ENCODE measurements at regions not wholly inside any gene's neighbourhood (a gene's known extent, or its start where the extent isn't known, plus 50 kb on each side); places are given as distances from the start of the nearest gene placed in this dataset.
"Not testable (repeated sequence)": the region's sequence is repeated elsewhere in the genome, so short reads cannot be mapped to it uniquely, and the experiment has no call there.

DNA sequence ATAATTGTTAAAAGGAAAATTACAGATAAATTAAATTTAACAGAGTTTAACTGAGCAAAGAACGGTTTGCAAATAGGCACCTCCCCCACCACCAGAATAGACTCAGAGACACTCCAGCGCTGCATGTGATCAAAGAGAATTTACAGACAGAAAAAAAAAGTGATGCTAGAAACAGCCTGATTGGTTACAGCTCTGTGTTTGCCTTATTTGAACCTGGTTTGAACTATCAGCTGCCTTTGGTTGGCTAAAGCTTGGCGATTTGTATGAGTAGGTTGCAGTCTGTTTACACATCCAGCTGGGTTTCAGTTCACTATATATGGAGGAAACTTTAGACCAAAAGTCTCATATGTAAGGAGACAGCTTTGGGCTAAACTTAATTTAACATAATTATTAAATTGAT, 249.1 kb downstream of the ENC1 start:
- Histone ChIP-seq H3K4me1 (peaks cover 14% of the 10 kb centered on the region), H3K27ac (no peak overlapping the region), H3K36me3 (no peaks in the 10 kb centered on the region), H3K27me3 (no peaks in the 10 kb centered on the region), H3K9me3 (no peaks in the 10 kb centered on the region), H3K4me3 (no peak overlapping the region)
- no peak for TF ChIP-seq POLR2AphosphoS5 (IDR thresholded peaks at IDR 0.05)
- DNase-seq (ENCODE audit: low spot score in 2 of 2), result no peak
- WGBS, result 85% methylated on average over 3 of the region's 3 CpGs

DNA sequence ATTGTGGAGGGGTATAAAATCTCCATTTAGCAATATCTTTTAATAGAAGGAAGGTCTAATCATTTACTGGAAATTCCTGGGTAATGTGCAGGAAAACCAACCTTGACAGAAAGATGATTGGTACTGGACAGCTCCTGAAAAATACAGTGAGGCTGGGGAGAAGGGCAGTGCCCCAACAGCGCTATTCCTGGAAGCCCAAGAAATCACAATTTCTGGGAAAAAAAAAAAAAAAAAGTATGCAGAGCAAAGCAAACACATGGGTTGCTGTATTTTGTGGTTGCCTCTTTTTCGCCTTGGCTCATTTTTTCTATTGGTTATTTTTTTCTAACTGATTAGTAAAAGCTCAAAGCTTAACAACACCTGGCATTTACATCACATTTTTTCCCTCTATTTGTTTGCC, 249.7 kb downstream of the ENC1 start:
- no peaks in the 10 kb centered on the region for H3K9me3 ChIP-seq
- 78% methylated on average over 2 of the region's 2 CpGs for WGBS
- TF ChIP-seq POLR2AphosphoS5 (IDR thresholded peaks at IDR 0.05), result no peak
- TF ChIP-seq, protein P1, sequence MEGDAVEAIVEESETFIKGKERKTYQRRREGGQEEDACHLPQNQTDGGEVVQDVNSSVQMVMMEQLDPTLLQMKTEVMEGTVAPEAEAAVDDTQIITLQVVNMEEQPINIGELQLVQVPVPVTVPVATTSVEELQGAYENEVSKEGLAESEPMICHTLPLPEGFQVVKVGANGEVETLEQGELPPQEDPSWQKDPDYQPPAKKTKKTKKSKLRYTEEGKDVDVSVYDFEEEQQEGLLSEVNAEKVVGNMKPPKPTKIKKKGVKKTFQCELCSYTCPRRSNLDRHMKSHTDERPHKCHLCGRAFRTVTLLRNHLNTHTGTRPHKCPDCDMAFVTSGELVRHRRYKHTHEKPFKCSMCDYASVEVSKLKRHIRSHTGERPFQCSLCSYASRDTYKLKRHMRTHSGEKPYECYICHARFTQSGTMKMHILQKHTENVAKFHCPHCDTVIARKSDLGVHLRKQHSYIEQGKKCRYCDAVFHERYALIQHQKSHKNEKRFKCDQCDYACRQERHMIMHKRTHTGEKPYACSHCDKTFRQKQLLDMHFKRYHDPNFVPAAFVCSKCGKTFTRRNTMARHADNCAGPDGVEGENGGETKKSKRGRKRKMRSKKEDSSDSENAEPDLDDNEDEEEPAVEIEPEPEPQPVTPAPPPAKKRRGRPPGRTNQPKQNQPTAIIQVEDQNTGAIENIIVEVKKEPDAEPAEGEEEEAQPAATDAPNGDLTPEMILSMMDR (IDR thresholded peaks at IDR 0.05), result no peak
- no peak for TF ChIP-seq EP300 (IDR thresholded peaks at IDR 0.05)
- no peak for TF ChIP-seq POLR2A (IDR thresholded peaks at IDR 0.05)
- no peak overlapping the region for H3K27ac ChIP-seq
- no peaks in the 10 kb centered on the region for H3K36me3 ChIP-seq
- H3K4me1 ChIP-seq, result peaks cover 14% of the 10 kb centered on the region
- H3K4me3 ChIP-seq, result no peak overlapping the region
- no peak for DNase-seq (ENCODE audit: low spot score in 2 of 2)
- no peaks in the 10 kb centered on the region for H3K27me3 ChIP-seq

DNA sequence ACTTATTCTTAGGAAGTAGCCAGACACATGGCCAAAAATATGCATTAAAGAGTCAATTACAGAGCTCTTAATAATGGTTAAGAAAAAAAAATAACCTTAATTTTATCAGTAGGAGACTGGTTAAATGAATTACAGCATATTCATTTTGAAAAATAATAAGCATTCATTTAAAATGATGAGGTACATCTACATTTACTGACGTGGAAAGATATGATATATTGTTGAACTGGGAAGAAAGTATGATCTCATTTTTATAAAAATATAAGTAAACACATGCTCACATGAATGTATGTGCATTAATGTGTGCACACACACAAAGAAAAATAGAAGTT, 250.3 kb downstream of the ENC1 start:
- 78% methylated on average over 1 of the region's 1 CpG for WGBS
- no peaks in the 10 kb centered on the region for H3K9me3 ChIP-seq
- no peak overlapping the region for H3K27ac ChIP-seq
- DNase-seq (ENCODE audit: low spot score in 2 of 2), result no peak
- TF ChIP-seq EP300 (IDR thresholded peaks at IDR 0.05), result no peak
- no peak for TF ChIP-seq POLR2A (IDR thresholded peaks at IDR 0.05)
- no peak for TF ChIP-seq POLR2AphosphoS5 (IDR thresholded peaks at IDR 0.05)
- TF ChIP-seq, protein P1 (IDR thresholded peaks at IDR 0.05), result no peak
- no peaks in the 10 kb centered on the region for H3K36me3 ChIP-seq
- no peak overlapping the region for H3K4me3 ChIP-seq
- peaks cover 12% of the 10 kb centered on the region for H3K4me1 ChIP-seq
- no peaks in the 10 kb centered on the region for H3K27me3 ChIP-seq

DNA sequence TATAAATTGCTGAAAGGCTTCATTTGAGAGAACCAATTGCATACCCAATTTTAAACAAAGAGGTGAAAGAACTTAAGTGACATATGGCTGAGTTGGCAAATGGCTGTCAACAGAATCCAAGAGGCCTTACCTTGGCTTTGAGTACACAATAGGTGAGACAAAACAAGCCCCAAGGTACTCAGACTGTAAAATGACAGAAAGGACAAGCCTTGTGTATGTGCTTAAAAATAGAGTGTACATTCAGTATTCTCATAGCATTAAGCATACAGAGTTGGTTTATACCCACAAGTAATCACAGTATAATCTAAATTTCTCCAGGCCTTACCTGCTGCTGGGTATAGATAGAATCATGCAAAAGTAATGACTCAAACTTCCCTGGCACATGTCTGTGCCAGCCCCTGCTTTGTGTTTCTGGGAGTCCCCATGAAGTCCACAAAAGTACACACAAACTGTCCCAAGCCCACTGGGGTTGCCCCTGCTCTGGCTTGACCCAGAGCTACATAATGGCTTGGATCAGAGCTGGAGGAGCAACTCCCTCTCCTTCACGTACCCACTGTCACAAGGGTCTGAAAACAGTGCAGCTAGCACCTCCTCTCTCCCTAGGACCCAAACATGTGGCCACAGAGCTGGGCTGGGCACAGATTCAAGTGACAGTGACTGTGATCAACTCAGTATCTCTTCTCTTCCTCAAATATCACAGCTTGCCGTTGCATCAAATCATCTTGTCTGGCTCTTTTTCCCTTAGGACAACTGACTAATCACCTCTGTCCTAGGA, 250.8 kb downstream of the ENC1 start:
- 53% methylated on average over 2 of the region's 2 CpGs for WGBS
- H3K27me3 ChIP-seq, result no peaks in the 10 kb centered on the region
- H3K27ac ChIP-seq, result no peak overlapping the region
- TF ChIP-seq, protein P1 (IDR thresholded peaks at IDR 0.05), result no peak
- no peak for TF ChIP-seq POLR2A (IDR thresholded peaks at IDR 0.05)
- no peak for TF ChIP-seq POLR2AphosphoS5 (IDR thresholded peaks at IDR 0.05)
- no peak for TF ChIP-seq EP300 (IDR thresholded peaks at IDR 0.05)
- DNase-seq (ENCODE audit: low spot score in 2 of 2), result no peak
- peaks cover 7% of the 10 kb centered on the region for H3K4me1 ChIP-seq
- H3K4me3 ChIP-seq, result no peak overlapping the region
- H3K36me3 ChIP-seq, result no peaks in the 10 kb centered on the region
- H3K9me3 ChIP-seq, result no peaks in the 10 kb centered on the region

DNA sequence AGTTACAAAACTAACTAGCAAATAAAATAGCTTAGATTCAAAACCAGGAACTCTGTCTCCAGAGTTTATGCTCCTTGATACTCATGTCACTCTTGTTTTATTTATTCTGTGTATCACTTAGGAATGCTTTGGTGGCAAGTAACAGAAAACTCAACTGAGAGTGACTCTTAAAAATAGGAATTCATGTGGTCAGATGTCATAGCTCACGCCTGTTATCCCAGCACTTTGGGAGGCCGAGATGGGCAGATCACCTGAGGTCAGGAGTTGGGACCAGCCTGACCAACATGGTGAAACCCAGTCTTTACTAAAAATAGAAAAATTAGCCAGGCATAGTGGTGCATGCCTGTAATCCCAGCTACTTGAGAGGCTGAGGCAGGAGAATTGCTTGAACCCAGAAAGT, 252.1 kb downstream of the ENC1 start:
- not testable (repeated sequence) for H3K4me3 ChIP-seq; H3K9me3 ChIP-seq; H3K4me1 ChIP-seq; H3K27me3 ChIP-seq; DNase-seq (ENCODE audit: low spot score in 2 of 2); H3K36me3 ChIP-seq; H3K27ac ChIP-seq
- 92% methylated on average over 2 of the region's 2 CpGs for WGBS

DNA sequence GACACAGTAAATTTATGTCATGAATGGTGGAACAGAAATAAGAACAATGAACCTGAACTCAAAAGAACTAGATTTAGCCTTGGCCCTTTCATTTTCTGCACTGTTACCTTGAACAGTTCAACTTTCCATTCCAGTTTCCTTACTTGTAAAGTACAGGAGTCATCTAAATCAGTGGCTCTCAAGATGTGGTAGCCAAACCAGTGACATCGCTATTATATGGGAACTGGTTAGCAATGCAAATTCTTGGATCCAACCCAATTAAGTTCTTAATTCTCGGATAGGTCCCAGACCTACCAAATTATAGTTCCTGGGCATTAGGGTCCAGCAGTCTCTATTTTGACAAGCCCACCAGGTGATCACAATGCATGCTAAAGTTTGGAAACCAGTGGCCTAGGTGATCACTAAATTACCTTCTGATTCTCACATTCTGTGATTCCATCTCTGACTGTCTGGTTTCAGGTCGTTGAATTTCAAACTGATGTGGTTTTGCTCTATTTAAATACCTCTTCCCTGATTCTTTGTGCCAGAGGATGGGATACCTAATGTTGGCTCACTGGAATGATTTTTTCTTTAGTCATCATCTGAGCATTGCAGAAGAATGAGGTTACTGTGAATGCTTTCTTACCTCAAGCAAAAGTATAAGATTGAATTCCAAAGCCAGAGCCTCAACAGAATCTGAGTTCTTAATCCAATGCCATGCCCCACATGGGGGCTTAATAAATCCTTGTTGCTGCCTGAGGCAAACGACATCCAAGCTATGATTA, 253.8 kb downstream of the ENC1 start:
- Histone ChIP-seq H3K4me3 (no peak overlapping the region), H3K9me3 (no peaks in the 10 kb centered on the region), H3K36me3 (no peaks in the 10 kb centered on the region), H3K4me1 (peaks cover 12% of the 10 kb centered on the region), H3K27me3 (no peaks in the 10 kb centered on the region), H3K27ac (no peak overlapping the region)
- 78% methylated on average over 4 of the region's 4 CpGs for WGBS
- TF ChIP-seq, protein P1 (IDR thresholded peaks at IDR 0.05), result no peak
- no peak for TF ChIP-seq EP300 (IDR thresholded peaks at IDR 0.05)
- no peak for TF ChIP-seq POLR2AphosphoS5 (IDR thresholded peaks at IDR 0.05)
- TF ChIP-seq POLR2A (IDR thresholded peaks at IDR 0.05), result no peak
- DNase-seq (ENCODE audit: low spot score in 2 of 2), result no peak
